ENCODE measurements at regions not wholly inside any gene's neighbourhood (a gene's known extent, or its start where the extent isn't known, plus 50 kb on each side); places are given as distances from the start of the nearest gene placed in this dataset.
A peak's percentile ranks its signal among the peaks of the same experiment; 100 is the strongest.

DNA sequence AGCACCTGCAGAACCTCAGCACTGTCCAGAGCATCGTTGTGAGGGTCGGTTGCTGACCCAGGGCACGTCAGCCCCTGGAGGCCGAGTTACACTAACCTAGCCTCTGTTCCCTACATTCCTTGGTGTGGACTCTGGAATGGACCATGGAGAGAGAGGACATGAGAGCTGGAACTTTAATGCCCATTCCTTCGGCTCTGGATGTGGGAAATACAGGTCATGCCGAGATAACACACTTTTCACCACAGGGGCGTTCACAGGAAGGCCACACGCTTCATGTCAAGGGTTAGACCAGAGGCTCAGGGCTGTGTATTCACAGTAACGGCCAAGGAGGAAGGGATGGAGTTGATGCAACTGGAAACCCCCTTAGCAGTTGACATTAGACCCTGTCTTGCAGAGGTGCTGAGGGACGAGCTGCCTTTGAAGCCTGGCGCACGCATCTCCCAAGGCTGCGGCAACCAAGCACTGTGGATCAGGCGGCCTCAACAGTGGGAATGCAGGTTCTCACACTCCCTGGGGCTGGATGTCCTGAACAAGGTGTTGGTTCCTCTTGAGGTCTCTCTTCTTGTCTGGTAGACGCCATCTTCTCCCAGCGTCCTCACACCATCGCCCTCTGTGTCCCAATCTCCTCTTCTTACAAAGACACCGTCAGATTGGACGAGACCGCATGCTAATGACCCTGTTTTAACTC is 245.2 kb downstream of the KLF6 start:
- Histone ChIP-seq H3K9me3 (no peaks in the 10 kb centered on the region), H3K4me1 (peaks cover 0 to 10% (median 0%) of the 10 kb centered on the region in 9 donors), H3K4me3 (no peak overlapping the region), H3K27ac (peak overlapping the region in 3 of 10 donors; percentile 4 to 60 (median 24)), H3K27me3 (no peaks in the 10 kb centered on the region), H3K36me3 (no peaks in the 10 kb centered on the region)
- DNase-seq (no peak), ATAC-seq (no peak)
- intact Hi-C loops (cut with DNase I) = no loop called here
- WGBS, 2 donors = 93 to 94% methylated on average over 20 of the region's 20 CpGs
- TF ChIP-seq CTCF (IDR thresholded peaks at IDR 0.05) = no peak

DNA sequence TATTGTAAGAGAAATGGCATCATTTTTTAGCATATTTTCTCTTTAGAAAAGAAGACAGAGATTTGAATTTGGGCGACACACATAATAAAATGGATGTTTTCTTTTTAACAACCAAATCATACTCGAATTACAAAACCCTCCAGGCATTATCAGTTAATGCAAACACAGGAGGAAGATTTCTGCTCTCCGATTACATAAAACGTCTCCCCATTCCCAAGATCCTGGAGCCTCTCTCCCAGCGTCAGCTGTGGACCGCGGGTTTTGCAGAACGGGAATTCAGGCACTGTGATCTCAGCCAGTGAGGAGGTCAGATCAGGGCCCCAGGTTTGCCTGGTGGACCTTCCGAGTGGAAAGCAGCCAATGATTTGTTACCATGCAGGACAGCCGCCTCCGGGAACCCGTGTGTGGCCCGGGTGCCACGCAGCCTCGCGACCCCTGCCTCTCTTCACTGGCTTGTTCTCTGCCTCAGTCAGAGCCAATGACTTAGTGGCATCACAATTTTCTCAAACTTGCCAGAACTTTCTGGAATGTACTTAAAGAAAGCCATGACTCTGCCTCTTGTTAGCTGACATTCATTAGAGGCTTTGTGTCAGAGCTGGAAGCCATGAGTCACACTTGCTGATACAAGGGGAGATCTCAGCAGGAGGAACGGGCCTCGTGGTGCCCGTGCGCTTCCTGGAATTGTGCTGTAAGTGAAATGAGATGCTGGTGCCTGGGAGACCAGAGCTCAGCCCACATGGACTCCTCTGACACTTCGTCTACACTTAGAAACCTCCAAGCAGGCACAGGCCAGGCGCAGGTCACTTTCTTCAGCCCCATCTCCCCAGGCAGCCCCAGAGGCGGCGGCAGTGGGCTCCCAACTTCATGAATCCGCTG is 246.1 kb downstream of the KLF6 start:
- Histone ChIP-seq H3K4me1 (peaks cover 0 to 10% (median 0%) of the 10 kb centered on the region in 9 donors), H3K27ac (peak overlapping the region in 4 of 10 donors; percentile 19 to 69 (median 42)), H3K36me3 (no peaks in the 10 kb centered on the region), H3K27me3 (no peaks in the 10 kb centered on the region), H3K9me3 (no peaks in the 10 kb centered on the region), H3K4me3 (no peak overlapping the region)
- no peak for TF ChIP-seq CTCF (IDR thresholded peaks at IDR 0.05)
- ATAC-seq (peak; percentile 23 to 85 (median 74)), DNase-seq (peak in 1 of 2 donors; percentile 28)
- intact Hi-C loops (cut with DNase I) = no loop called here
- 75 to 86% methylated on average over 25 of the region's 25 CpGs for WGBS, 2 donors

DNA sequence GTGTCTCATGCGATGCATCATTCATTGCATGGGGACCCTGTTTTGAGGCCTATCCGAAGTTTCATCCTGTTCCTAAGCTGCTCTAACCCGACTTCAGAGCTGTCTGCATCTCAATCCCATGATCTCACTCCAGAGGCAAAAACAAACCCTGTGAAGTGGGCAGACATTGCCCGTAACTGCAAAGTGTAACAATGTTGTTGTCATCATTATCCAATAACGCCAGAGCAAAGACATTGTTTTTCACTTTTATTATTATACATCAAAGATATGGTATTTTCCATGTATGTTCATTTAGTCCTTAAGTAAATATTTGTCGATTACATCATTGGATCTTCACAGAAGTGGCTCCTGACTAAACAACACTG is 246.7 kb downstream of the KLF6 start:
- 85 to 88% methylated on average over 6 of the region's 6 CpGs for WGBS, 2 donors
- H3K27me3 ChIP-seq = no peaks in the 10 kb centered on the region
- no peaks in the 10 kb centered on the region for H3K36me3 ChIP-seq
- H3K4me3 ChIP-seq = no peak overlapping the region
- DNase-seq = no peak
- peaks cover 0 to 10% (median 0%) of the 10 kb centered on the region in 9 donors for H3K4me1 ChIP-seq
- no peak for ATAC-seq
- TF ChIP-seq CTCF (IDR thresholded peaks at IDR 0.05) = no peak
- peak overlapping the region in 3 of 10 donors; percentile 2 to 69 (median 24) for H3K27ac ChIP-seq
- no peaks in the 10 kb centered on the region for H3K9me3 ChIP-seq
- intact Hi-C loops (cut with DNase I) = no loop called here

DNA sequence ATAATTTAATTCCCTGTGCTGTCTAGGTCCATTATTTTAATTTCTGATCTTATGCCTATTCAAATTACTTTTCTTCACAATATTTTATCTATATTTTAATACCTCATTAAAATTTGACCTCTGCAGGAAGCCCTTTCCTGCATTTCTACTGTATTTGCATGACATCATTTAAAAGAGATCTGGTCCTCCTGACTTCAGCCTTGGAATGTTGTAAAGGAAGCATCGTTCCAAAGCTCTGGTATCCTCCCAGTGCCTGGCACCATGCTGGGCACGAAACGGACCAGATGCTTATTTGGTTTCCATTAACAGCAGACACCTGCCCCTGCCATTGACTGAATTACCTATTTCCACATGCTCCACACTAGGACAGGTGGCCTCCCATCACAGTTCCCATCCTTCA is 247.5 kb downstream of the KLF6 start:
- no peaks in the 10 kb centered on the region for H3K27me3 ChIP-seq
- H3K27ac ChIP-seq = no peak overlapping the region
- 81 to 83% methylated on average over 3 of the region's 3 CpGs for WGBS, 2 donors
- intact Hi-C loops (cut with DNase I) = no loop called here
- peaks cover 0 to 10% (median 0%) of the 10 kb centered on the region in 9 donors for H3K4me1 ChIP-seq
- ATAC-seq (no peak), DNase-seq (no peak)
- no peak overlapping the region for H3K4me3 ChIP-seq
- no peaks in the 10 kb centered on the region for H3K36me3 ChIP-seq
- no peak for TF ChIP-seq CTCF (IDR thresholded peaks at IDR 0.05)
- no peaks in the 10 kb centered on the region for H3K9me3 ChIP-seq
